ENCODE measurements at regions not wholly inside any gene's neighbourhood (a gene's known extent, or its start where the extent isn't known, plus 50 kb on each side); places are given as distances from the start of the nearest gene placed in this dataset.
"Not testable (repeated sequence)": the region's sequence is repeated elsewhere in the genome, so short reads cannot be mapped to it uniquely, and the experiment has no call there.

GRCh38 chr9:79489261-79490000, 82.3 kb upstream of the TLE4 start:
- Histone ChIP-seq H3K27me3 (ENCODE audit: control insufficient read depth, insufficient read depth, low read length) (no peaks in the 10 kb centered on the region), H2AFZ (no peak overlapping the region), H3K9ac (no peak overlapping the region), H3K4me1 (no peaks in the 10 kb centered on the region), H3K27ac (no peak overlapping the region), H3K9me3 (ENCODE audit: control insufficient read depth, low read length) (no peaks in the 10 kb centered on the region), H3K4me3 (ENCODE audit: low read depth, low read length) (no peak overlapping the region), H3K79me2 (no peaks in the 10 kb centered on the region), H3K36me3 (ENCODE audit: control insufficient read depth, insufficient read depth, low read length) (no peaks in the 10 kb centered on the region), H3K4me2 (ENCODE audit: low read length) (peak overlapping the region; percentile 10)
- TF ChIP-seq, protein P1, sequence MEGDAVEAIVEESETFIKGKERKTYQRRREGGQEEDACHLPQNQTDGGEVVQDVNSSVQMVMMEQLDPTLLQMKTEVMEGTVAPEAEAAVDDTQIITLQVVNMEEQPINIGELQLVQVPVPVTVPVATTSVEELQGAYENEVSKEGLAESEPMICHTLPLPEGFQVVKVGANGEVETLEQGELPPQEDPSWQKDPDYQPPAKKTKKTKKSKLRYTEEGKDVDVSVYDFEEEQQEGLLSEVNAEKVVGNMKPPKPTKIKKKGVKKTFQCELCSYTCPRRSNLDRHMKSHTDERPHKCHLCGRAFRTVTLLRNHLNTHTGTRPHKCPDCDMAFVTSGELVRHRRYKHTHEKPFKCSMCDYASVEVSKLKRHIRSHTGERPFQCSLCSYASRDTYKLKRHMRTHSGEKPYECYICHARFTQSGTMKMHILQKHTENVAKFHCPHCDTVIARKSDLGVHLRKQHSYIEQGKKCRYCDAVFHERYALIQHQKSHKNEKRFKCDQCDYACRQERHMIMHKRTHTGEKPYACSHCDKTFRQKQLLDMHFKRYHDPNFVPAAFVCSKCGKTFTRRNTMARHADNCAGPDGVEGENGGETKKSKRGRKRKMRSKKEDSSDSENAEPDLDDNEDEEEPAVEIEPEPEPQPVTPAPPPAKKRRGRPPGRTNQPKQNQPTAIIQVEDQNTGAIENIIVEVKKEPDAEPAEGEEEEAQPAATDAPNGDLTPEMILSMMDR (IDR thresholded peaks at IDR 0.05), result no peak

DNA sequence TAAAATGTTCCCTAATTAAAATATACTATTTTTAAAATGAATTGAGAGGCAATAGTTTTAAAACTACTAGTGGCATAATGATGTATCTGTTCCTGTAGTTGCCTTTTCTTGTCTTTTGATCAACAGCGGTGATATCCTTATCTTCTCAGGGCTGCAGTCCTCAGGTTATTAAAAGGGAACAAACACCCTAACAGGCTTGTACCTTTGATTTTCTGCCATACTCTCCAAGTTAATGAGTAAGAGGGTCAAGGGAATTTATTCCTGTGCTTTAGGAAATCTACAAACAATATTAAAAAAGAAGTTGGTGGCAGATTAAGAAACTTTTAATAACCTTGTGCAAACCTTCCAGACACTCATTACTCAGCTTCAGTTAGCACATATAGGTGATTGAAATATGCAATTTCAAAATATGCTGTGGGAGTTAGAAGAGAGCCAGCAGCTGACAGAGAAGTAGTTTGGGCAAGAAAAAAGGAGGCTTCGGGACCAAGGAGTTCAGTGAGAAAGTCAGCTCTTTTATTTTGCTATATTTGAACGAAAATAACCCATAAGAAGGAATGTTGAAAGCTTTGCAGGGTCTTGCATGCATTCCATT, 81.0 kb upstream of the TLE4 start:
- H3K79me2 ChIP-seq, result no peaks in the 10 kb centered on the region
- H3K9ac ChIP-seq, result no peak overlapping the region
- H2AFZ ChIP-seq, result no peak overlapping the region
- no peaks in the 10 kb centered on the region for H3K9me3 ChIP-seq (ENCODE audit: control insufficient read depth, low read length)
- H3K27ac ChIP-seq, result no peak overlapping the region
- H3K27me3 ChIP-seq (ENCODE audit: control insufficient read depth, insufficient read depth, low read length), result no peaks in the 10 kb centered on the region
- H3K4me3 ChIP-seq (ENCODE audit: low read depth, low read length), result no peak overlapping the region
- TF ChIP-seq, protein P1 (IDR thresholded peaks at IDR 0.05), result no peak
- H3K4me1 ChIP-seq, result no peaks in the 10 kb centered on the region
- H3K4me2 ChIP-seq (ENCODE audit: low read length), result no peak overlapping the region
- H3K36me3 ChIP-seq (ENCODE audit: control insufficient read depth, insufficient read depth, low read length), result no peaks in the 10 kb centered on the region

DNA sequence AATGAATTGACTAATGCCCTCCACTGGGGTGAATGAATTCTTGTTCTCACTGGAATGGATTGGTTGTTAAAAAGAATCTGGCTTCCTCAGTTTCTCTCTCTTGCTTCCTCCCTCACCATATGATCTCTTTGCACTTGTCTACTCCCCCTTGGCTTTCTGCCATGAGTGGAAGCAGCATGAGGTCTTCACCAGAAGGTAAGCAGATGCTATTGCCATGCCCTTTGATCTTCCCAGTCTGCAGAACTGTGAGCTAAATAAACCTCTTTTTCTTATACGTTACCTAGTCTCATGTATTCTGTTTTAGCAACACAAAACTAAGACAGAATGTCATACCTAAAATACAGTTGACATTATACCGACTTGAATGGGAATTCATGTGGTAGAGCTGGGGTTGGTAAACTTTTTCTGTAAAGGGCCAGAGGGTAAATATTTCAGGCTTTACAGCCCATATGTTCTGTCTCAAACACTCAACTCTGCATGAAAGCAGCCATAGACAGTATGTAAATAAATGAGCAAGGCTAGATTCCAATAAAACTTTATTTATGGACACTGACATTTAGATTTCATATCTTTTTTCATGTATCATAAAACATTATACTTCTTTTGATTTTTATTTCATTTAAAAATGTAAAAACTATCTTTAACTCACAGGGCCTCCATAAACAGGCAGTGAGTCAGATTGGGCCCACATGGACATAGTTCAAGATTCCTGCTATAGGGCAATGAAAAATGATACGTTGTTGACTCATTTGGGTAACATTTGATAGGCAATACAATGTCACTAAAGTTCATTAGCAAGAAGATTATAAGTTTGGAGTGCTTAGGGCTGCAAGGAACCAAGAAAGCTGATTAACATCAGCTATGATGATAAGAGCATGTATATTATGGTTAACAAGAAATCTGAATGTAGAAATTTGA, 79.4 kb upstream of the TLE4 start:
- Histone ChIP-seq H3K27me3 (ENCODE audit: control insufficient read depth, insufficient read depth, low read length) (no peaks in the 10 kb centered on the region), H3K27ac (no peak overlapping the region), H3K36me3 (ENCODE audit: control insufficient read depth, insufficient read depth, low read length) (no peaks in the 10 kb centered on the region), H3K79me2 (no peaks in the 10 kb centered on the region), H3K9me3 (ENCODE audit: control insufficient read depth, low read length) (no peaks in the 10 kb centered on the region), H2AFZ (no peak overlapping the region), H3K4me3 (ENCODE audit: low read depth, low read length) (no peak overlapping the region), H3K4me2 (ENCODE audit: low read length) (no peak overlapping the region), H3K4me1 (no peaks in the 10 kb centered on the region), H3K9ac (no peak overlapping the region)
- TF ChIP-seq, protein P1 (IDR thresholded peaks at IDR 0.05), result no peak

DNA sequence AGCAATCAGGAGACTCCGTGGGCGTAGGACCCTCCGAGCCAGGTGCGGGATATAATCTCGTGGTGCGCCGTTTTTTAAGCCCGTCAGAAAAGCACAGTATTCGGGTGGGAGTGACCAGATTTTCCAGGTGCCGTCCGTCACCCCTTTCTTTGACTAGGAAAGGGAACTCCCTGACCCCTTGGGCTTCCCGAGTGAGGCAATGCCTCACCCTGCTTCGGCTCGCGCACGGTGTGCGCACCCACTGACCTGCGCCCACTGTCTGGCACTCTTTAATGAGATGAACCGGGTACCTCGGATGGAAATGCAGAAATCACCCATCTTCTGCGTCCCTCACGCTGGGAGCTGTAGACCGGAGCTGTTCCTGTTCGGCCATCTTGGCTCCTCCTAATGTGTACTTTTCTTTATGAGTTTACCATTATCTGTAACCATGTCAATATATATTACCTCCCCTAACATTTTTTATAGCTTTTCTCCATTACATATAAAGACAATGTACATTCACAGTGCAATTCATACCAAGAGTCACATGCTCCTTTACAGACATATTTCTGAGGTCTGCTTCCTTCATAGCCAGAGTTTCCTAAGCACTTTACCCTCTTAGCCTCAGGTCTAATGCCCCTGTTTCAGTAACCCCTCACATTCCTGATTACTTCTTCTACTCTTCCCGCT, 71.4 kb upstream of the TLE4 start:
- H3K4me3 ChIP-seq (ENCODE audit: low read depth, low read length); H3K9ac ChIP-seq; H3K9me3 ChIP-seq (ENCODE audit: control insufficient read depth, low read length); H3K79me2 ChIP-seq; H3K4me1 ChIP-seq; H2AFZ ChIP-seq; H3K4me2 ChIP-seq (ENCODE audit: low read length); H3K27me3 ChIP-seq (ENCODE audit: control insufficient read depth, insufficient read depth, low read length); H3K27ac ChIP-seq; H3K36me3 ChIP-seq (ENCODE audit: control insufficient read depth, insufficient read depth, low read length): not testable (repeated sequence)

DNA sequence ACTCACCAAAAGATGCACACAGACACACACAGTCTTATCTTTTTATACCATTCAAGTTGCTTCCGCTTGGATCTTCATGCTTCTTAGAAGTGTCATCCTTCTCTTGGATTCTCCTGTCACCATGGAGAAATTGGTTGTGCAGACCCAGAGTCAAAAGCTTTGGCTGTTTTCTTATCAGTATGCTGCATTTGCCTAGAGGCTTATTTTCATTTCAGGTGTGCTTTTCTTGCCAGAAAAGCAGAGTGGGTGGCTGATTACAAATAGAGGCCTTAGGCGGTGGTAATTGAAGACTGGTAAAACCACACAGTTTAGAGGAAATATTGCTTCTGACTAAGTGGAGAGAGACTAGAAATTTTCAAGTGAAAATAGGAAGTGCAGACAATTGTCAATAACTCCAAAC, 70.2 kb upstream of the TLE4 start:
- H3K4me1 ChIP-seq, result no peaks in the 10 kb centered on the region
- H3K9ac ChIP-seq, result no peak overlapping the region
- no peak overlapping the region for H2AFZ ChIP-seq
- H3K27ac ChIP-seq, result no peak overlapping the region
- H3K27me3 ChIP-seq (ENCODE audit: control insufficient read depth, insufficient read depth, low read length), result no peaks in the 10 kb centered on the region
- no peak overlapping the region for H3K4me3 ChIP-seq (ENCODE audit: low read depth, low read length)
- no peak overlapping the region for H3K4me2 ChIP-seq (ENCODE audit: low read length)
- no peaks in the 10 kb centered on the region for H3K36me3 ChIP-seq (ENCODE audit: control insufficient read depth, insufficient read depth, low read length)
- no peaks in the 10 kb centered on the region for H3K79me2 ChIP-seq
- TF ChIP-seq, protein P1 (IDR thresholded peaks at IDR 0.05), result no peak
- no peaks in the 10 kb centered on the region for H3K9me3 ChIP-seq (ENCODE audit: control insufficient read depth, low read length)
